ENCODE measurements at regions not wholly inside any gene's neighbourhood (a gene's known extent, or its start where the extent isn't known, plus 50 kb on each side); places are given as distances from the start of the nearest gene placed in this dataset.

DNA sequence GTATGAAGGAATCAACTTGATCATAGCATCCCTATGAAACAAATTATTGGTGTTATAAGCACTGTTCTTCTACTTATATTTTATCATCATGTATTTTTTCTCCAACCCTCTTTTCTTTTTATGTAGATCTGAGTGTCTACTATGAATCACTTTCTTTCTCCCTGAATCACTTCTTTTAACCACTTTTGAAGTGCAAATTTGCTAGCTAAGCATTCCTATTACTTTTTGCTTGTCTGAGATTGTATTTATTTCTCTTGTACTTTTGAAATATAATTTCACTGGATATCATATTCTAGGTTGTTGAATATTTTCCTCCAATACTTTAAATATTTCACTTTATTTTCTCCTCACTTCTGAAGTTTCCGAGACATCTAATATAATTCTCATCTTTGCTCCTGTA lies 1282.3 kb upstream of the FLRT2 start:
- TF ChIP-seq, protein P1, sequence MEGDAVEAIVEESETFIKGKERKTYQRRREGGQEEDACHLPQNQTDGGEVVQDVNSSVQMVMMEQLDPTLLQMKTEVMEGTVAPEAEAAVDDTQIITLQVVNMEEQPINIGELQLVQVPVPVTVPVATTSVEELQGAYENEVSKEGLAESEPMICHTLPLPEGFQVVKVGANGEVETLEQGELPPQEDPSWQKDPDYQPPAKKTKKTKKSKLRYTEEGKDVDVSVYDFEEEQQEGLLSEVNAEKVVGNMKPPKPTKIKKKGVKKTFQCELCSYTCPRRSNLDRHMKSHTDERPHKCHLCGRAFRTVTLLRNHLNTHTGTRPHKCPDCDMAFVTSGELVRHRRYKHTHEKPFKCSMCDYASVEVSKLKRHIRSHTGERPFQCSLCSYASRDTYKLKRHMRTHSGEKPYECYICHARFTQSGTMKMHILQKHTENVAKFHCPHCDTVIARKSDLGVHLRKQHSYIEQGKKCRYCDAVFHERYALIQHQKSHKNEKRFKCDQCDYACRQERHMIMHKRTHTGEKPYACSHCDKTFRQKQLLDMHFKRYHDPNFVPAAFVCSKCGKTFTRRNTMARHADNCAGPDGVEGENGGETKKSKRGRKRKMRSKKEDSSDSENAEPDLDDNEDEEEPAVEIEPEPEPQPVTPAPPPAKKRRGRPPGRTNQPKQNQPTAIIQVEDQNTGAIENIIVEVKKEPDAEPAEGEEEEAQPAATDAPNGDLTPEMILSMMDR (IDR thresholded peaks at IDR 0.05; ENCODE audit: low read length) = no peak
- no peak for TF ChIP-seq EZH2 (IDR thresholded peaks at IDR 0.05; ENCODE audit: borderline replicate concordance, low read length)
- no peak overlapping the region for H2AFZ ChIP-seq (ENCODE audit: low read length)
- H3K27me3 ChIP-seq (ENCODE audit: insufficient read depth, low read length) = no peaks in the 10 kb centered on the region
- H3K79me2 ChIP-seq (ENCODE audit: insufficient read depth, low read length) = no peaks in the 10 kb centered on the region
- no peaks in the 10 kb centered on the region for H3K9me2 ChIP-seq (ENCODE audit: low read depth, low read length)
- no peak overlapping the region for H3K27ac ChIP-seq (ENCODE audit: low read depth, low read length, poor library complexity, severe bottlenecking)
- no peak overlapping the region for H3K9ac ChIP-seq (ENCODE audit: low read length)
- no peaks in the 10 kb centered on the region for H4K20me1 ChIP-seq (ENCODE audit: insufficient read depth, low read length)
- no peak overlapping the region for H3K4me2 ChIP-seq (ENCODE audit: low read length)
- no peak overlapping the region for H3K4me3 ChIP-seq (ENCODE audit: low read depth, low read length, poor library complexity, severe bottlenecking)
- H3K4me1 ChIP-seq (ENCODE audit: insufficient read depth, low read length, severe bottlenecking) = no peaks in the 10 kb centered on the region
- no peaks in the 10 kb centered on the region for H3F3A ChIP-seq (ENCODE audit: insufficient read depth, low read length)
- no peaks in the 10 kb centered on the region for H3K9me3 ChIP-seq (ENCODE audit: low read length)
- no peaks in the 10 kb centered on the region for H3K36me3 ChIP-seq (ENCODE audit: insufficient read depth, low read length)

DNA sequence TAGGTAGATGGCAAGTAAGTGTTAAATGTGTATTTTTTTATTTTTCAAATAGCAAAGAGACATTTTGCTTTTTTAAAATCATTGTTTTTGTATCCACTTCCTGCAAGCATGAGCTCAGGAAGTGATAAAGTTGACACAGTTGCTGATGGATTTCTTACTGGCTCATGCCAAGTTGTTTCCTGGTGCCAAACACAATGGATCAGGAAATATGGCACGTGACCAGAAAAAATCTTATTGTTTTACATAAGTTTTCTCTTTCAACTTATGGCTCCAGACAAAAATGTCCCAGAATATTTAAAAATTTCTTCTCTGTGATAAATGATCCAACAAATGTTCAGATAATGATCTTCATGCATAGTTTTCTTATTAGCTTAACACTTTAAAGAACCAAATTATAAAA lies 1279.1 kb upstream of the FLRT2 start:
- Histone ChIP-seq H3K4me3 (ENCODE audit: low read depth, low read length, poor library complexity, severe bottlenecking) (no peak overlapping the region), H3K4me2 (ENCODE audit: low read length) (no peak overlapping the region), H2AFZ (ENCODE audit: low read length) (no peak overlapping the region), H3K9me3 (ENCODE audit: low read length) (no peaks in the 10 kb centered on the region), H3K27ac (ENCODE audit: low read depth, low read length, poor library complexity, severe bottlenecking) (no peak overlapping the region), H3K9ac (ENCODE audit: low read length) (no peak overlapping the region), H3F3A (ENCODE audit: insufficient read depth, low read length) (no peaks in the 10 kb centered on the region), H3K36me3 (ENCODE audit: insufficient read depth, low read length) (no peaks in the 10 kb centered on the region), H3K79me2 (ENCODE audit: insufficient read depth, low read length) (no peaks in the 10 kb centered on the region), H3K9me2 (ENCODE audit: low read depth, low read length) (no peaks in the 10 kb centered on the region), H3K27me3 (ENCODE audit: insufficient read depth, low read length) (no peaks in the 10 kb centered on the region), H4K20me1 (ENCODE audit: insufficient read depth, low read length) (no peaks in the 10 kb centered on the region), H3K4me1 (ENCODE audit: insufficient read depth, low read length, severe bottlenecking) (no peaks in the 10 kb centered on the region)
- TF ChIP-seq, protein P1 (IDR thresholded peaks at IDR 0.05; ENCODE audit: low read length) = no peak
- TF ChIP-seq EZH2 (IDR thresholded peaks at IDR 0.05; ENCODE audit: borderline replicate concordance, low read length) = no peak

DNA sequence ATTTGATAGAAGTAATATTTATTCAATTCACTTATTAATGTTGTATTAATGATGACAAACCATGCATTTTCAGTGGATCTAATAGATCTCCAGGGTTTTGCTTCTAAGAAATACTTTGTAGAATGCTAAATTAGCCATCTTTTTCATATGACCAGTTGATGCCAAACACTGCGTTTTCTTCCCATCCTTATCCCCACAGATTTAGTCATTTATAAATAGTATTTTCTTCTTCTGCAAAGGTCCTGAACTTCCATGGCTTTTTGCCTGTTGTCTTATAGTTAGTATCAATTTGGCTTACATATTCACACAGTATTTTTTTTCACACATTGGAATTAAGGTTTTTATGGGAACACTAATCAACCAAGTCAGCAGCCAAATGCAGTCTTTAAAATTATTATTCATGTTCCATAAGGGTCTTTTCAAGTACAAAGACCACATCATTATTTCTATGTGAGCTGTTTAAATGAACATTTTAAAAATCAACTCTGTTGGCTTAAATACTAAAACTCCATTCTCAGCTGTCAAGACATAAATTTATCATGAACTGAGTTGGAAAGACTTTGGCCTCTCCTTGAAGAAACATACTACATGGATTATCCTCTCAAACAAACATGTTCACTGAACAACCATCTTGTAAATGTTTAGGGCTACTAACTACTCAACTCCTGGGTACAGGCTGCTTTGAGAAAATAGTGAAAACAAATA lies 1278.4 kb upstream of the FLRT2 start:
- no peaks in the 10 kb centered on the region for H3K27me3 ChIP-seq (ENCODE audit: insufficient read depth, low read length)
- no peaks in the 10 kb centered on the region for H3K9me2 ChIP-seq (ENCODE audit: low read depth, low read length)
- H3K9ac ChIP-seq (ENCODE audit: low read length) = no peak overlapping the region
- H3K27ac ChIP-seq (ENCODE audit: low read depth, low read length, poor library complexity, severe bottlenecking) = no peak overlapping the region
- H3K4me2 ChIP-seq (ENCODE audit: low read length) = no peak overlapping the region
- no peaks in the 10 kb centered on the region for H4K20me1 ChIP-seq (ENCODE audit: insufficient read depth, low read length)
- H2AFZ ChIP-seq (ENCODE audit: low read length) = no peak overlapping the region
- H3K9me3 ChIP-seq (ENCODE audit: low read length) = no peaks in the 10 kb centered on the region
- H3K4me3 ChIP-seq (ENCODE audit: low read depth, low read length, poor library complexity, severe bottlenecking) = no peak overlapping the region
- no peaks in the 10 kb centered on the region for H3K79me2 ChIP-seq (ENCODE audit: insufficient read depth, low read length)
- H3K36me3 ChIP-seq (ENCODE audit: insufficient read depth, low read length) = no peaks in the 10 kb centered on the region
- no peak for TF ChIP-seq EZH2 (IDR thresholded peaks at IDR 0.05; ENCODE audit: borderline replicate concordance, low read length)
- TF ChIP-seq, protein P1 (IDR thresholded peaks at IDR 0.05; ENCODE audit: low read length) = no peak
- no peaks in the 10 kb centered on the region for H3F3A ChIP-seq (ENCODE audit: insufficient read depth, low read length)
- no peaks in the 10 kb centered on the region for H3K4me1 ChIP-seq (ENCODE audit: insufficient read depth, low read length, severe bottlenecking)
